Parathyroid adenoma (tissue), 2 donors: ENCODE measurements at regions not wholly inside any gene's neighbourhood (a gene's known extent, or its start where the extent isn't known, plus 50 kb on each side); places are given as distances from the start of the nearest gene placed in this dataset.

ENCODE experiments used
- H2AFZ ChIP-seq: fragments of 300-600 bp; sonication (generic); one replicate; pipeline ENCODE4 v1.7.0; 2017; ENCODE audit warnings: antibody characterized with exemption, mild to moderate bottlenecking
- H3K27ac ChIP-seq: fragments of 300-600 bp; sonication (generic); one replicate; pipeline ENCODE4 v1.7.0; 2017
- H3K27me3 ChIP-seq: fragments of 300-600 bp; sonication (generic); one replicate; pipeline ENCODE4 v1.7.0; 2017; ENCODE audit warnings: low read length; ENCODE audit not compliant: control insufficient read depth, insufficient read depth
- H3K36me3 ChIP-seq: fragments of 300-600 bp; sonication (generic); one replicate; pipeline ENCODE4 v1.7.0; 2017; ENCODE audit warnings: low read length; ENCODE audit not compliant: control insufficient read depth, insufficient read depth
- H3K4me1 ChIP-seq: fragments of 300-600 bp; sonication (generic); one replicate; pipeline ENCODE4 v1.7.0; 2017; ENCODE audit warnings: control low read depth
- H3K4me2 ChIP-seq: fragments of 300-600 bp; sonication (generic); one replicate; pipeline ENCODE4 v1.7.0; 2017; ENCODE audit warnings: low read length
- H3K4me3 ChIP-seq: fragments of 300-600 bp; sonication (generic); one replicate; pipeline ENCODE4 v1.7.0; 2017; ENCODE audit warnings: low read depth, low read length
- H3K79me2 ChIP-seq: fragments of 300-600 bp; sonication (generic); one replicate; pipeline ENCODE4 v1.7.0; 2017; ENCODE audit warnings: control low read depth
- H3K9ac ChIP-seq: fragments of 300-600 bp; sonication (generic); one replicate; pipeline ENCODE4 v1.7.0; 2017; ENCODE audit warnings: mild to moderate bottlenecking
- H3K9me3 ChIP-seq: fragments of 300-600 bp; sonication (generic); one replicate; pipeline ENCODE4 v1.7.0; 2017; ENCODE audit warnings: low read length; ENCODE audit not compliant: control insufficient read depth
- CTCF ChIP-seq: fragments of 300-600 bp; sonication (generic); IDR thresholded peaks from one replicate; pipeline ENCODE4 v1.7.0; 2017; ENCODE audit warnings: antibody characterized with exemption, mild to moderate bottlenecking
- donor health status: primary hyperparathyroidism.

- Histone ChIP-seq H3K27ac (no peak overlapping the region), H3K79me2 (no peaks in the 10 kb centered on the region), H3K36me3 (no peaks in the 10 kb centered on the region), H3K4me2 (no peak overlapping the region), H3K27me3 (no peaks in the 10 kb centered on the region), H3K9ac (no peak overlapping the region), H2AFZ (no peak overlapping the region), H3K4me1 (no peaks in the 10 kb centered on the region), H3K4me3 (no peak overlapping the region), H3K9me3 (no peaks in the 10 kb centered on the region)
- no peak for TF ChIP-seq CTCF
Measured at GRCh38 chr2:122020377-122020776, 264.9 kb downstream of the TSN start.

- H2AFZ ChIP-seq, result no peak overlapping the region
- TF ChIP-seq CTCF, result no peak
- H3K36me3 ChIP-seq, result no peaks in the 10 kb centered on the region
- H3K9ac ChIP-seq, result no peak overlapping the region
- H3K79me2 ChIP-seq, result no peaks in the 10 kb centered on the region
- no peaks in the 10 kb centered on the region for H3K4me1 ChIP-seq
- no peak overlapping the region for H3K4me2 ChIP-seq
- no peak overlapping the region for H3K27ac ChIP-seq
- H3K4me3 ChIP-seq, result no peak overlapping the region
- no peaks in the 10 kb centered on the region for H3K9me3 ChIP-seq
- H3K27me3 ChIP-seq, result no peaks in the 10 kb centered on the region
Measured at GRCh38 chr2:122021941-122022340, 266.5 kb downstream of the TSN start.

GRCh38 chr2:122022531-122022930 lies 267.1 kb downstream of the TSN start:
- Histone ChIP-seq H3K79me2 (no peaks in the 10 kb centered on the region), H3K4me2 (no peak overlapping the region), H3K4me1 (no peaks in the 10 kb centered on the region), H3K27me3 (no peaks in the 10 kb centered on the region), H3K27ac (no peak overlapping the region), H3K4me3 (no peak overlapping the region), H3K36me3 (no peaks in the 10 kb centered on the region), H3K9ac (no peak overlapping the region), H3K9me3 (no peaks in the 10 kb centered on the region), H2AFZ (no peak overlapping the region)
- TF ChIP-seq CTCF, result no peak

- Histone ChIP-seq H2AFZ (no peak overlapping the region), H3K79me2 (no peaks in the 10 kb centered on the region), H3K4me2 (no peak overlapping the region), H3K27me3 (no peaks in the 10 kb centered on the region), H3K4me3 (no peak overlapping the region), H3K9ac (no peak overlapping the region), H3K27ac (no peak overlapping the region), H3K4me1 (no peaks in the 10 kb centered on the region), H3K36me3 (no peaks in the 10 kb centered on the region), H3K9me3 (no peaks in the 10 kb centered on the region)
- no peak for TF ChIP-seq CTCF
Measured at GRCh38 chr2:122023059-122023864, 267.8 kb downstream of the TSN start.
